ENCODE measurements at regions not wholly inside any gene's neighbourhood (a gene's known extent, or its start where the extent isn't known, plus 50 kb on each side); places are given as distances from the start of the nearest gene placed in this dataset.
"Not testable (repeated sequence)": the region's sequence is repeated elsewhere in the genome, so short reads cannot be mapped to it uniquely, and the experiment has no call there.

DNA sequence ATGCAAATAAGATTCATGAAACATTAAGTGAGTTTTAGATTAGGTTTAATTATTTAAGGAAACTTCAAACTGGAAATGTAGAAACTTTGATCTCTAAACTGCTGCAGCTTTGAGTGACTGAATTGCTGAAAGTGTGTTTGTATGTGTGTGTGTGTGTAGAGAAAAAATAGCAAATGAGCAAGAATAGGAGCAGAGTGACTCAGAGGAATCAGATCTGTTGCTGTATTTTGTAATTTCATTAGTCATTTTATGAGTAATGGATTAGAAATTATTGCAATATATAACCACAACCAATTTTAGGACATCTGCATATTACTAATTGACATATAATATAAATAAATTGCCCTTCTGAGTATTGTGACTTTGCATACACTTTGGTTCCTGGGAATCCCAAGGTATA is 52.8 kb upstream of the SLC9A9 start:
- no peaks in the 10 kb centered on the region for H3K9me3 Mint-ChIP-seq
- H3K4me1 Mint-ChIP-seq (ENCODE audit: low read depth): no peaks in the 10 kb centered on the region
- no peaks in the 10 kb centered on the region for H3K36me3 Mint-ChIP-seq (ENCODE audit: low read depth)
- no peak for DNase-seq
- H3K27me3 Mint-ChIP-seq (ENCODE audit: low read depth): peaks cover 7% of the 10 kb centered on the region
- H3K27ac Mint-ChIP-seq: no peak overlapping the region
- intact Hi-C loops (cut with micrococcal nuclease): no loop called here
- H3K4me3 Mint-ChIP-seq: no peak overlapping the region
- CTCF ChIA-PET: no interaction called here

DNA sequence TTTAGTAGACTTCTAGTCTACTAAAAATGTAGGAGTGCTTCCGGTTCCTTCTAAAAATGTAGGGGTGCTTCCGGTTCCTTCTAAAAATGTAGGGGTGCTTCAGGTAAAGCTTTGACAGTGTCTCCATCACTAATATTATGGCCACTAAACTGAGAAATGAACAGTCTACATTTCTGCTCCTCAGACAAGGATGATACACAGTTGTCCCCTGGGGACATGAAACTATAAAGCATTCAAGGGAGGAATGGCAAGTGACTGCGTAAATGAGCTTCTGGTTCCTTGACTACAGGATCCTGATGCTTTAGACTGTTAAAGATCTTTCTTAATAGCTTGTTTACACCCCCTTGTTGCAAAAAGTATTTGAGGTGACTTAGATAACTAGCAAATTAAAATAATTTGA is 53.9 kb upstream of the SLC9A9 start:
- H3K27ac Mint-ChIP-seq: no peak overlapping the region
- H3K36me3 Mint-ChIP-seq (ENCODE audit: low read depth): no peaks in the 10 kb centered on the region
- DNase-seq: no peak
- intact Hi-C loops (cut with micrococcal nuclease): no loop called here
- CTCF ChIA-PET: no interaction called here
- peaks cover 7% of the 10 kb centered on the region for H3K27me3 Mint-ChIP-seq (ENCODE audit: low read depth)
- H3K9me3 Mint-ChIP-seq: no peaks in the 10 kb centered on the region
- no peaks in the 10 kb centered on the region for H3K4me1 Mint-ChIP-seq (ENCODE audit: low read depth)
- H3K4me3 Mint-ChIP-seq: no peak overlapping the region

DNA sequence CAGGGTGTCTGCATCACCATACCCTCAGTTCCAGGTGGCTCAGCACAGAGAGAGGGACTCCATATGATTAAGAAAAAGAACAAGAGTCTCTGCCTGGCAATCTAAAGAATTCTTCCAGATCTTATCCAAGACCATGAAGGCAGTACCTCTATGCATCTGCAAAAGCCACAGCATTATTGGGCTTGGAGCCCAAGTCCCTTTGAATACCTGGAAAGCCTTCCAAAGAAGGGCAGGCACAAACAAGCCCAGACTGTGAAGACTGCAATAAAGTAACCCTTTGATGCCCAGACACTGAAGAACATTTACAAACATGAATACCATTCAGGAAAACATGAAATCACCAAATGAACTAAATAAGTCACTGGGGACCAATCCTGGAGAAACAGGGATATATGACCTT is 60.9 kb upstream of the DIPK2A start:
- no peak overlapping the region for H3K27ac Mint-ChIP-seq

DNA sequence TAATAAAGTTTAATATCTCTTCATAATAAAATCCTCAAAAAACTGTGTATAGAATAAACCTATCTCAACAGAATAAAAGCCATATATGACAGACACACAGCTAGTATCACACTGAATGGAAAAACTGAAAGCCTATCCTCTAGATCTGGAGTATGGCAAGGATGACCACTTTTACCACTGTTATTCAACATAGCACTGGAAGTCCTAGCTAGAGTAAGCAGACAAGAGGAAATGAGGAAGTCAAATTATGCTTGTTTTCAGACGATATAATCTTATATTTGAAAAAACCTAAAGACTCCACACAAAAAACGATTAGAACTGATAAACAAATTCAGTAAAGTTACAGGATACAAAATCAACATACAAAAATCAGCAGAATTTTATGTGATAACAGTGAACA is 57.4 kb upstream of the DIPK2A start:
- CTCF ChIA-PET: interaction anchor here (0.6 kb wide), 1 partner anchor 61 kb away, joined by 4 read pairs; no protein-coding TSS in a partner anchor
- H3K27me3 Mint-ChIP-seq (ENCODE audit: low read depth): peaks cover 13% of the 10 kb centered on the region
- intact Hi-C loops (cut with micrococcal nuclease): no loop called here
- H3K9me3 Mint-ChIP-seq: no peaks in the 10 kb centered on the region
- no peak overlapping the region for H3K4me3 Mint-ChIP-seq
- no peak for DNase-seq
- H3K36me3 Mint-ChIP-seq (ENCODE audit: low read depth): no peaks in the 10 kb centered on the region
- no peak overlapping the region for H3K27ac Mint-ChIP-seq
- H3K4me1 Mint-ChIP-seq (ENCODE audit: low read depth): peaks cover 5% of the 10 kb centered on the region

More for the DNA sequence above, 60.9 kb upstream of the DIPK2A start:
- H3K4me1 Mint-ChIP-seq (ENCODE audit: low read depth): no peaks in the 10 kb centered on the region
- DNase-seq: no peak
- H3K4me3 Mint-ChIP-seq: no peak overlapping the region
- H3K27me3 Mint-ChIP-seq (ENCODE audit: low read depth): peaks cover 18% of the 10 kb centered on the region
- H3K9me3 Mint-ChIP-seq: no peaks in the 10 kb centered on the region
- CTCF ChIA-PET: no interaction called here
- intact Hi-C loops (cut with micrococcal nuclease): no loop called here
- H3K36me3 Mint-ChIP-seq (ENCODE audit: low read depth): no peaks in the 10 kb centered on the region

DNA sequence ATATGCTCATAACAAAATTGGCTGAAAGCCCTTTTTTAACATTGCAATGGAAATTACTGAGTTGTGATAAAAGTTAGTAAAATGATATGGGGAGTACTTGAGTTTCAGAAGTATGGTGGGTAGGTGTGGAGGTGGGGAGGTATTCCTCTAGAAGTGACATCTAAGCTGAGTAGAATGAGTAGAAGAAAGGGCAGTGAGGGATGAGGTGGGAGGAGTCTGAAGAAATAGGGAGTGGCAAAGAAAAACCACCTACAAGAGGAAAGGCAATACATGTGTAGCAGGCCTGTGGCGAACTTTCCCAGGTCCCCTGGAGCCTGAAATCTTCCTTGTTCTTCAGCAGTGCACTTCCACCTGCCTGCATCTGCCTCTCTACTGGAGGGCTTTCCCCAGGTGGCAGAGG is 52.8 kb upstream of the DIPK2A start:
- intact Hi-C loops (cut with micrococcal nuclease): no loop called here
- Mint-ChIP-seq H3K27me3 (ENCODE audit: low read depth) (peaks cover 3% of the 10 kb centered on the region), H3K4me1 (ENCODE audit: low read depth) (peaks cover 14% of the 10 kb centered on the region), H3K27ac (no peak overlapping the region), H3K4me3 (no peak overlapping the region), H3K36me3 (ENCODE audit: low read depth) (no peaks in the 10 kb centered on the region), H3K9me3 (no peaks in the 10 kb centered on the region)
- CTCF ChIA-PET: interaction anchor here (0.6 kb wide), 1 partner anchor 165 kb away, joined by 4 read pairs; no protein-coding TSS in a partner anchor
- DNase-seq: no peak

DNA sequence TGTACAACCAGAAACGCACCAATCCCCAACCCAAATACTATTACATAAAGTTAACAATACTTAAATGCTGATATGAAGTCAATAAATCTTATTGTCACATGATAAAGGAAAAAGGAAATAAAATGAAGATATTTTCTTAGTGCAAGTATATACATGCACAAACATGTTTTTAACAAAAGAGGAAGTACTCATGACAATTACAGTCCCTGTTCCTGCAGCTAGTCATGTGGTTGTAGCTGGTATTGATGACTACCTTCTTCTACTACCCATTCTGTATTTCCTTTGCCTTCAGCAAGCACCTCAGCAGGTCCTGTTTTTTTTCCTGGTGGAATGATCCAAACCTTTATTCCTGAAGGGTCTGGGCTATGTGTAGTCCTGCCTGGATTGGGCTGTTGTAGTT is 50.4 kb upstream of the DIPK2A start:
- H3K9me3 Mint-ChIP-seq; H3K27me3 Mint-ChIP-seq (ENCODE audit: low read depth); intact Hi-C loops (cut with micrococcal nuclease); H3K36me3 Mint-ChIP-seq (ENCODE audit: low read depth); H3K27ac Mint-ChIP-seq; DNase-seq; CTCF ChIA-PET; H3K4me3 Mint-ChIP-seq: not testable (repeated sequence)
- H3K4me1 Mint-ChIP-seq (ENCODE audit: low read depth): peaks cover 21% of the 10 kb centered on the region

All from activated naive CD4-positive, alpha-beta T cell treated with anti-CD3 and anti-CD28 coated beads for 36 hours (primary cell).